Stimulated activated CD4-positive, alpha-beta T cell treated with anti-CD3 and anti-CD28 coated beads, Interleukin-15, amount 100 ng/mL, for 1 hour (primary cell): ENCODE measurements at regions not wholly inside any gene's neighbourhood (a gene's known extent, or its start where the extent isn't known, plus 50 kb on each side); places are given as distances from the start of the nearest gene placed in this dataset.

ENCODE experiments used
- DNase-seq, 2 donors: peaks; one replicate each; pipeline ENCODE4 v3.0.0-alpha.2; 2020; ENCODE audit warnings: low read depth in 1 of 2, low spot score in 1 of 2

- no peak for DNase-seq
Observed at GRCh38 chr5:164009621-164010020, 504.2 kb downstream of the MAT2B start.

GRCh38 chr5:164010900-164011299 is 505.5 kb downstream of the MAT2B start:
- no peak for DNase-seq

GRCh38 chr5:164012371-164012770 is 507.0 kb downstream of the MAT2B start:
- DNase-seq, result no peak

GRCh38 chr5:164013077-164013670 is 507.8 kb downstream of the MAT2B start:
- no peak for DNase-seq

- no peak for DNase-seq
Observed at GRCh38 chr5:164020116-164020515, 514.7 kb downstream of the MAT2B start.

GRCh38 chr5:164027738-164028137 is 522.3 kb downstream of the MAT2B start:
- DNase-seq, result no peak

GRCh38 chr5:164038128-164038783 is 532.8 kb downstream of the MAT2B start:
- no peak for DNase-seq

GRCh38 chr5:164041105-164041504 is 535.7 kb downstream of the MAT2B start:
- no peak for DNase-seq

- no peak for DNase-seq
Observed at GRCh38 chr5:164048359-164048926, 543.0 kb downstream of the MAT2B start.

GRCh38 chr5:164051745-164052144 is 546.3 kb downstream of the MAT2B start:
- DNase-seq, result no peak

GRCh38 chr5:164052536-164053093 is 547.2 kb downstream of the MAT2B start:
- no peak for DNase-seq

- DNase-seq, result no peak
Observed at GRCh38 chr5:164053123-164053522, 547.7 kb downstream of the MAT2B start.

GRCh38 chr5:164054461-164054860 is 549.0 kb downstream of the MAT2B start:
- DNase-seq, result no peak

- DNase-seq, result no peak
Observed at GRCh38 chr5:164057121-164057520, 551.7 kb downstream of the MAT2B start.

- DNase-seq, result no peak
Observed at GRCh38 chr5:164058621-164059020, 553.2 kb downstream of the MAT2B start.

- DNase-seq, result no peak
Observed at GRCh38 chr5:164059471-164059870, 554.1 kb downstream of the MAT2B start.

GRCh38 chr5:164060786-164061355 is 555.5 kb downstream of the MAT2B start:
- no peak for DNase-seq

- DNase-seq, result no peak
Observed at GRCh38 chr5:164062304-164062703, 556.9 kb downstream of the MAT2B start.

GRCh38 chr5:164065266-164065665 is 559.8 kb downstream of the MAT2B start:
- no peak for DNase-seq

GRCh38 chr5:164071671-164072070 is 566.3 kb downstream of the MAT2B start:
- no peak for DNase-seq

- no peak for DNase-seq
Observed at GRCh38 chr5:164073081-164073480, 567.7 kb downstream of the MAT2B start.

GRCh38 chr5:164076556-164076955 is 571.1 kb downstream of the MAT2B start:
- DNase-seq, result no peak
